ENCODE measurements at regions not wholly inside any gene's neighbourhood (a gene's known extent, or its start where the extent isn't known, plus 50 kb on each side); places are given as distances from the start of the nearest gene placed in this dataset.
"Not testable (repeated sequence)": the region's sequence is repeated elsewhere in the genome, so short reads cannot be mapped to it uniquely, and the experiment has no call there.

DNA sequence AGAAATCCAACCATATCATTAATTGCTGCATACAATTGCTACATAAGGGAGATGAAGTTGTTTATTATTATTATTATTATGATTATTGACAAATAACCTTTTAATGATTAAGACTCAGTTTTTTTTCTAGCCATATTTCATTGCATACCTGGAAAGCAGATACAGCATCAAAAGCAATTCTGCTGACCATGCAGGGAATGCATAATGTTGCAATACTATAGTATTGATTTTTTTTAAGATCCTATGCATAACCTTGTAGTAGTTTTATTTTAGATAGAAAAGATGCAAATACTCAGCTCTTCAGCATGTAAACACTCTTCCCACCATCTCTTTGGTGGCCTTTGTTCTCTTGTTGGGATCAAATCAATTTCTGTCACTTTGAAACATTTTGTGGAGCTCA is 300.9 kb upstream of the MAP3K7 start:
- no peak for DNase-seq

DNA sequence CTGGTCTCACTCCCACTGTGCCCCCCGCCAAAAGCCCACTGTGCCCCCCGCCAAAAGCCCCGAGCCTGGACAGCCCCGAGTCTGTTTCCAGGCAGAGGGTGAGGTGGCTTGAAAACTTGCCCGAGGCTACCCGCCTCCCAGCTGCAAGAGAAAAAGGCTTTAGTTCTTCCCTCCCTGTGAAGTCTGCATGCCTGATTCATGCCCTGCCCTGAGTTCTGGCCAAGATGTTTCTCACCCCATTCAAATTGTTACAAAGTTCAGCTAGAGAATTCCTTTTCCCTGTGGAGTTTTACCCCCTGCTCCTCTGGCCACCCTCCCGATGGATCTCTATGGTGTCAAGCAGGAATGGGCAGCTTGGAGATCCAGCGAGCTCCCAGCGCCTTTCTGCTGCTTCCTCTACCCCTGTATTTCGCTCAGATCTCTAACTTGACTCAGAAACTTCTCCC is 298.8 kb upstream of the MAP3K7 start:
- no peak for DNase-seq

DNA sequence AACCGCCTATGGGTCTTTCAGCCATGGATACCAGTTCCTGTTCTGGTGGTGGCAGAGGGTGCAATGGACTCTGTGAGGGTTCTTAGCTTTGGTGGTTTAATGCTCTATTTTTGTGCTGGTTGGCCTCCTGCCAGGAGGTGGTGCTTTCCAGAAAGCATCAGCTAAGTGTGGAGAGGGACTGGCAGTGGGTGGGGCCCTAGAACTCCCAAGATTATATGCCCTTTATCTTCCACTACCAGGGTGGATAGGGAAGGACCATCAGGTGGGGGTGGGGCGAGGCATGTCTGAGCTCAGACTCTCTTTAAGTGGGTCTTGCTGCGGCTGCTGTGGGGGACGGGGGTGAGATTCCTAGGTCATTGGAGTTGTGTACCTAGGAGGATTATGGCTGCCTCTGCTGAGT is 298.3 kb upstream of the MAP3K7 start:
- DNase-seq: not testable (repeated sequence)

DNA sequence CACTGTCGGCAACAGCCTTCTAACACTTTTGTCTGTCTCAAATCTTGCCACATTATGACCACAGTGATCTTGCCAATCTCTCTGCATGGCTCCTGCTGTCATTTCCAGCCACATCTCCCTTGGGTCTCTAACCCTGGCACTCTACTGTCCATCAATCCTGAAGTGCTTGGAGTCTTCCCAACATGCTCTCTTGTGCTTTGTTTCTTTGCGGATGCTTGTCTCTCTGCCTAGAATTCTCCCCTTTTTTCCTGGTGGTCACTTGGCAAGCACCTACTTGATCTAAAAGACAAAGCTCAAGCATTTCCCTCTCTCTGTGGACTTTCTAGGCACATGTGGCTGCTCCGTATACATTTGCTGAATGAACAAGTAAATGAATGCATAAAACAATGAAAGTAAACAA is 290.7 kb upstream of the MAP3K7 start:
- DNase-seq: no peak

DNA sequence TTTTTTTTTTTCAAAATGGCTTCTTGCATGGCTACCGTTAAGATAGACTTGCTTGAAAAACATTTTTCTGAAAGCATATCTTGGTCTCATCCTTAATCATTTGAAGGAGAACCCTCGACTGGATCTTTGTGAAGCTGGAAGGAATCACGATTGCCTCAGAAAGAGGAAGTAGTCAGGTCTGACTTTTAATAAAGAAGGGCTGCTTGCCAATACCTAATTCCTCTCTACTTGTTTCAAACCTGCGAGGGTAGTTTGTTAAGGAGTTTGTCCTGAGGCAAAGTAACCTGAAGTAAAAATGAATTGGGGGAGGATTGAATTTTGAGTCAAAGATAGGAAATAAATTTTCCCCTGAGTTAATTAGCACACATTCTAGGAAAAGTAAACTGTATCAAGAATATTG is 288.1 kb upstream of the MAP3K7 start:
- no peak for DNase-seq

DNA sequence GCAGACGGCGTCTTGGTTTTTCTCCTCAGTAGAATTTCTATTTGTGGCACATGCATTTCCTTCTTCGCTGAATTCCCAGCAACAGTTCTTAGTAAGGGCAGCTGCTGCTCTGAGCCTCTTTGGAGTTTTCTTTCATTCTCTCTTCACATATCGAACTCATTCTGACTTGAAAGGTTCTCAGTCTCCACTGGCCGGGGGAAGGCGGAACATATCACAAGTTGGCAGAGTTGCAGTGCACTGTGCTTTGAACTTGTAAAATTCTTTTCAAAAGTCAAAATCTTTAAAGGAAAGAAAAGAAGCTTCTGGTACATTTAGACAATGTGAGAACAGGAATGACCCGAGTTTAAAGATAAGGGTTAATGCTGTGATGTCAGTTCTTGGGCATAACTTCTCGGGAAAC is 286.1 kb upstream of the MAP3K7 start:
- DNase-seq: no peak

DNA sequence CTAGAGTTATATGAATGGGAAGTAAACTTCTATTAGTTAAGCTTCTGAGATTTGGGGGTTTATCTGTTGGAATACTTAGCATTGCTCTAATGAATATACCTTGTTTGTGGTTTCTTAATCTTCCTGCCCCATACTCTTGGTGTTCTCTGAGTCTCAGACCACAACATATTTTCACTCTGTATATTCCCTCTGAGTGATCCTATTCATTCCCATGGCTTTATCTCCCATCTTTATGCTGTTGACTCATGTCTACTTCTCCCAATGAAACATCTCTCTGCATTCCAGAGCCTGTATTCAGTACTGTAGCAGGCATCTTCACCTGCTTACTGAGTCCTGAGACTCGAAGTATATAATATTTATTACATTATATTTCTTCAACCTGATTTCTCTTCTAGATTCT is 283.7 kb upstream of the MAP3K7 start:
- DNase-seq: peak; percentile 43

DNA sequence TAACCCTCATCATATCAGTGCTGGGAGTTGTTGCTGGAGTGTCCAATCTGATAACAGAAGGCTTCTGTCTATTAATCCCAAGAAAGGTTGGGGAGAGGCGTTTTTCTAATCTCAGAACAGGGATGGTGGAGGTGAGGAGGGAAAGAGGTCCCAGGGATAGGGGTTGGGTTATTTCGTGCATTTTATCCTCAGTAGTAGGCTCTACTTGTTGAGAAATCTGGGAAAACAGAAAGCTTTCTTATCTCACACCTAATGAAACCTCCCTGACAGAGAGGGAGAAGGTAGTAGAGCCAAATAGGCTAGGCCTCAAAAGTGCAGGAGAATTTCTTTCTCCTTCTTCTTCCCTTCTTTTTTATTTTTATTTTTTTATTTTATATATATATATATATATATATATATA is 281.8 kb upstream of the MAP3K7 start:
- no peak for DNase-seq

DNA sequence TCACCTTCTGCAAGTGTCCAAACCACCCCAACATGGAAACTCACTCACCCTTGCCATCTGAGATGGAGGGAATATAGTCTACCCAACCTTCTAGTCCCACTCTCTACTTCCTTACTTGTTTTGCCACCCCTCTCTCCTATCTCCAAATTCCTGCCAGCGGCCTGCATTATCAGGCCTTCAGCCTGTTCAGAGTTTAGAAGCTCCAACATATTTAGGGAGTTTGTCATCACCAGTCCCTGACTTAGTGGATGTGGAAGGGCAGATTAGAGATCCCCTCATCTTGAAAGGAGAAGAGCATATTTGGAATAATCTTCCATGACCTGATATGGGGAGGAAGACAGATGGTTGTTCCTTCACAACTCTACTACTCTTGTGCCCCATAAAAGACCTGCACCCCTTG is 281.4 kb upstream of the MAP3K7 start:
- no peak for DNase-seq

DNA sequence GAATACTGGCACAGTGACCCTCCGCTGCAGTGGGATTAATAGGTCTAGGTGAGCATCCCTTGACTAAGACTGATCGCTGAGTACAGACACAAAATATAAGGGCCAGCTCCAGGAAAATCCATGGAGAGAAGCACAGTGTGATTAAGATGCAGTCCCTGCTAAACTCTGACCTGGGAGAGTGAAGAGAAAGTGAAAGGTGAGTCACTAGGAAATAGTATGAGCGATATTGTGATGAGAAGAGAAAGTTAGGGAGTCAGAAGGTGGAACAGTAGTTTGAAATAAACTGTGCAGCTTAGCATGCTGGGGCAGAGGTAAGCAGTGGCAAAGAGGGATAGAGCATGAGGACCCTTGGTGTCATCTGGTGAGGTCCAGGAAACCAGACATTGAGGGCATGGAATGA is 278.6 kb upstream of the MAP3K7 start:
- DNase-seq: no peak

DNA sequence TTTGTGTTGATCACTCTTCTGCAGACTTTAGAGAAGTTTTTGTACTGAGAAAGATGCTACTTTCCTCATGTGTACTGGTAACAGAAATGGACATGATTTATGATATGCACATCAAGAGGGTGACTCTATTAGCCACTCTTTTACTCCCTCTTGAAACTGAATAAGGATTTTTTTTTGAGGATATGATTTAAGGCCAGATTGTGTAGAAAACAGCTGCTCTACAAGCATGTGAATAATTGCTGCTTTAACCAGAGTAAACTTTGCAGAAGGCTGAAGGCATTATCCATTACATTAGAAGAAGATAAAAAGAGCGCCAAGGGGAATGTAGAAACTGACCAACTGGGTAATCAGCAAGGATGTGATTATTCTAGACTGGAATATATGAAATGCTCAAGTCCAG is 276.2 kb upstream of the MAP3K7 start:
- DNase-seq: no peak

DNA sequence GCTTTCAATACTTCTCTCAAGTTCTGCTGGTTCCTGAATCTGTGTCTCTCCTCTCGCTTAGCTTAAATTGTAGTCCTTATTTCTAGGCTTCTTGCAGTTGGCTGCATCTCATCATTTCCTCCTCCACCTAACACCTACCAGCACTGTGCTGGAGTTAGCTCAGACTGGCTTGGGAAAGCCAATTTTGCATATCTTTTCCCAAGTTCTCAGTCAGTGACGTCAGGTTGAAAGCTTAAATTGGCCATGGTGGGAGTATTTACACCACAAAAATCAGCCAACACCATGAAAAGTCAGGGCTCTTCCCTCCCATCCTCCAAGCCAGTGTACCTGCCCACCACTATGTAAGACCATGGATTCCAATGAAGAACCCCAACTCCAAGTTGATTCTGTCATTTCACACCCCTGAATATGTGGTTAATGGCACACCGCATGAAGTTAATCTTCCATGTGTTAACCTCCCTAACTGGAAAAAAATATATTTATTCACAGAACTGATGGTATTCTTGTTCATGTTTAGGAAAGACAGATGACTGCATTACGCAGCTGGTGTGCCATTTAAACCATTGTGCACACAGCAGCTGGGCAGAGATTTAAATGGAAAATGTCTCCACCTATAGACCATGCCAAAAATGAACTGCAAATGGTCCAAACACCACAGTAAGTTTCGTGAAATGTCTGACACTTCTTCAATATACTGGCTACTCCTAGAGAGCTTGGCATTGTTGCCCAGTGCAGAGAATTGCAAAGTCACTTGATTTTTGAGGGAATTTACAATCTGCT is 274.1 kb upstream of the MAP3K7 start:
- DNase-seq: peak; percentile 7

DNA sequence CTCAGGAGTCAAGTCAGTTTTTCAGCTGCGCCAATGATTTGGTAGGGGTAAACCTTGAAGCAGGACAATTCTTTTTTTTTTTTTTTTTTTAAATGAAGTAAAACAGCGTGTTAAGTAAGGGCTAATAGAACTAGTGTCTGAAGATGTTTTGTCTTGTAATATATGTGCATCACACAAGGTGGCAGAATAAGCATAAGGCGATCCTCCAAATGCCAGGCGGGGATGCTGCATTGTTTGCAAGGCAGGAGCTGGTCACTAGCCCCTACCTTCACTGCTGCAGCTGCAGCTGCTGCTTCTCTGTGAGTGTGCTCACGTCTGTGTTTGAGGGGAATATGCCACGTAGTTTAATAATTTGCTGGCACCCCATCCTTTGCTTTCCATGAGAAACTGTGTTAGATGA is 272.7 kb upstream of the MAP3K7 start:
- no peak for DNase-seq

DNA sequence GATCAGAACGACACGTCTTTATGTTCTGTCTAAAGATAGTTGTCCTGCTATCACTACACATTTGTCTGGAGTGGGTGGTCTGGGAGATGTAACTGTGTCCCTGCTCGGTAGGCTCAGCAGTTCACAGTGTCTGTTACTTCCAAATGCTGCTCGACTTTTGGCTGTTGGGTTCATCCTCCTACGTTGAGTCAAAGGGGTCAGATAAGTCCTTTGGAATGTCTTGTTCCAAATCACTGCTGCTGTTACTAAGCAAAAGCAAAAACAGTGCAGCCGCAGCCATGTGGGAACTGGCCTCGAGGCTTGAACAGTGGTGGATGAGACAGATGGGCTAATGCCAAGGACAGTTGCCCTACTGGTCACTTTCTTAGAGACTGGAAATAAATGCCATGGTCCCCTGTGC is 272.2 kb upstream of the MAP3K7 start:
- no peak for DNase-seq

DNA sequence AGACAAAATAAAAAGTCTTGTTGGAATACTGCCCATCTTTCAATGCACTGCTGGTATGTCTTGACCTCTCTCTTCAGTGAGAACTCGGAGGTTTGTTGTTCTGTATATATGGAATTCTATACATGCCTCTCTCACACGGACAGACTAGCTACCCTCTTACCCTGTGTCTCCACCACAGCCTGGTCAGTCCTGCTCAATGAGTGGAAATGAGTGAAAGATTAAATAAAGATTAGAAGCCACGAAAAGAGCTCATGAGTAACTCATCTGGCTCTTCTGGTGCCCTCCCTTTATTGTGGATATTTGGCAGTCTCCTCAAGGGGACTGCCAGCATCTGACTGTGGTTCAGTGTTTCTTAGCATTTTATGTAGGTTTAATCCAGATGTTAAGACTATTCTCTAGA is 262.8 kb upstream of the MAP3K7 start:
- no peak for DNase-seq

DNA sequence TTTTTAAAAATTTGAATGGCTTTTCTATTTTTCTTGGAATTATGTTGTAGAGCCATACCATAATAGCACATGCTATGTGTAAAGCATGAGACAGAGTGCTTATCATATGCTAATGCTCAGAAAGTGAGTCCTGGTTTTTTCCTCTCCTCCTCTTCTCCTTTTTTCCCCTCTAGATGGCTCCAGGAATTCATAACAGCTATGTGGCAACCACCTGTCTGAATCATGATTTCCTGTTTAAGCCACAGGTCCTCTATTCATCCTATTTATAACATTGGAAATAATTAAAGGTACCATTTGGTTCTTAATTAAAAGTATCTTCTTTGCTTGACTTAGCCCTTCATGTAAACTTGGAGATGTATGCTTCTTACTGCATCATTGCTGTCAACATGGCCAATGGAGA is 260.0 kb upstream of the MAP3K7 start:
- no peak for DNase-seq

DNA sequence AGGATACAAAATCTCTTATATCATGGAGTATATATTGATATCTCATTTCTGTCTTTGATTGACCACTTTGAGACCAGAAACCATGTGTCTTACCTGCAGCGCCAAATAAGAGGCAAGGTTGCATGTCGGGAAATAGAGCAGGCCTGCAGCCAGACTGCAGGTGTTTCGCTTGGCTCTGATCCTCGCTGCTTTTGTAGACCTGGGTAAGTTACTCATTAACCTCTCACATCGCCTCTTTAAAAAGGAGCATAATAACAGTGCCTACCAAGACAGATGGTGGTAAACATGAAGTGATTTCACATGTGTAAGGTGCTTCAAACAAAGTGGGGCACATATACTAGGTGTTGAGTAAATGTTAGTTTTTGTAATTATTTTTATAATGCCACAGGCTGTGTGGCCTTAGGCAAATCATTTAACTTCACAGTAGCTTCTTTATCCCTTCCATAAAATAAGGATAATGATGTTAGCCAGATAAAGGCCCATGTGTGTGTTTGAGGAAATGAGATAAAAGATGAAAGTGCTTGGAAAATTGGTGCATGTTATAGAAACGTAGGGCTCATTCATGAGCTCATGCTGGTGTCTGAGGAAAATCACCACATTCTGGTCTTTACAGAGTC is 248.8 kb upstream of the MAP3K7 start:
- DNase-seq: no peak

DNA sequence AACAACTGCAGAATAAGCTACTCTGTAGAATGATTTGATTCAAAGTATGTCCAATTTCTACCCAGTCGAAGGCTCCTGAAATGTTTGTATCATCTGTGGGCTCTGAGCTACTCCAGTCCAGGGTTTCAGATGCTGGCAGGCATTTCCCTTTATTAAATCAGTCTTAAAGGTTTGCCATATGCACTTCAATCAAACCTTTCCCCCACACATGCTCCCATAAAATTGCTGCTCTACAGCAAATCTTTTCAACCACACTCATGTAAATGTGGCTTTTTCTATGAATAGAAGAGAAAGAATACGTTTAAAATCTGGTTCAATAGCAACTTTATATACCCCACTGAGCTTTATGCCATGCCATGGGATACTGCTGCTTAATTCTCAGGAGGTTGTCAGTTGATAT is 242.4 kb upstream of the MAP3K7 start:
- DNase-seq: no peak

DNA sequence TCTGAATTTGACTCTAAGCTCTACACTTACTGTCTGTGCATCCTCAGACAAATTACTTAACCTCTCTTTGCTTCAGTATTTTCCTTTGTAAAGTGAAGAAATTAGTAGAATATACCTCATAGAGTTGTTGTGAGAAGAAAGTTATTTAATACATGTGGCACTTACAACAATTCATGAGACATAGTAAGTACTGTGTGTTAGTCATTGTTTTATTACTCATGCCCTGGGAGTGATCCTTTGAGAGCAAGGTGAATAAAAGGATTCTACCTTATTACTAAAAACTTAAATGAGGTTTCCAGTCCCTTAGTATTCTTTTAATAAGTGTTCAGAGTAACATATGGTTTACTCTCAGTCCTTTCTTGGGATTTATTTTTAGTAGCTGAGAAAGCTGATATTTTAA is 233.6 kb upstream of the MAP3K7 start:
- DNase-seq: no peak

DNA sequence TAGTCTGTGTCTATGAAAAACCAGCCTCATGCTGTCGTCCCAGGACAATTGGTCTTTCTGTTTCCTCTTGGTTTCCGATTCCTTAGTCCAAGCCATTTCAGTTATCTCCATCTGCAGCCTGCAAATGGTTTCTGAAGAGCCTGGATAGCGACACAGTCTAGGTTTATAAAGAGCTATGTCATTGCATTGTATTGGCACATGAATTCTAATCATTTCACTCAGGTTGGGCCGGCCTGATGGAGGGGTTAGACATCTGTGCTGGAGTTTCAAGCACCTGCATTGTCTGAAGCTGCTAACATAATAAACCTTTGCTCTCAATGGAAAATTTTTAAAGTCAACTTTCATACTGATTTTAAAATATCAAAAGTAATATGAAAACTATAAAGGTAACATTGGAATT is 232.6 kb upstream of the MAP3K7 start:
- no peak for DNase-seq

DNA sequence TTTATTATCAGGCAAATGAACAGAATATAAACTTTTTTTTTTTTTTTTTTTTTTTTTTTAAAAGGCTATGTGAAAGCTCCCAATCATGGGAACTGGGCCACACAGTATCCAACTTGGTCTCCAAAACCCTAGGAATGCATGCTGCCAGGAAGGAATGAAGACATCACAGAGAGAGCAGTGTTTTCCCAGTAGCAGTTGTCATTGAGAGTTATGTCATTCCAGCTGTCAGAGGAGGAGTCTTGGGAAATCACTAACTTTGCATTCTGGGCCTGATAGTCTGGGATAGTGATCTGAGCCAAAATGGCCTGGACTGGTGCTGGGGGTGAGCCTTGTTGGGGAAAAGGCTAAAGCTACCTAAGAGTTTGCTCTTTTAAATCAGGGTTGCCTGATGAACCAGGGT is 231.3 kb upstream of the MAP3K7 start:
- DNase-seq: no peak

DNA sequence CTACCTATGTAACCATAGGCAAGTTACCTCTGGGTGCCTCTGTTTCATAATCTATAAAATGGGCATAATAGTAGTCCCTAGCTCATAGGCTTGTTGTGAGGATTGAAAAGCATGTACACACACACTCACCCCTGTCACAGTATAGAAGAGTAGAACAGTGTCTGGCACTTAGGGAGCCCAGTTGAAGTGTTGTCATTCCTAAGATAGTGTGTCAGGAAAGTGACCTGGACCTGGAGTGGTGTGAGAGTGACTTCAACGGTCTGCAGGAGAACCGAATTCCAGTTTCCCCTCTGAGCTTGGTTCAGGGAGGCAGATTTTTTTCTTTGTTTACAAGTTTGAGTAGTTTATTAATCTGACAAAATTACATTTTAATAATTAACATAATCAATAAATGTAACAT is 229.9 kb upstream of the MAP3K7 start:
- no peak for DNase-seq

DNA sequence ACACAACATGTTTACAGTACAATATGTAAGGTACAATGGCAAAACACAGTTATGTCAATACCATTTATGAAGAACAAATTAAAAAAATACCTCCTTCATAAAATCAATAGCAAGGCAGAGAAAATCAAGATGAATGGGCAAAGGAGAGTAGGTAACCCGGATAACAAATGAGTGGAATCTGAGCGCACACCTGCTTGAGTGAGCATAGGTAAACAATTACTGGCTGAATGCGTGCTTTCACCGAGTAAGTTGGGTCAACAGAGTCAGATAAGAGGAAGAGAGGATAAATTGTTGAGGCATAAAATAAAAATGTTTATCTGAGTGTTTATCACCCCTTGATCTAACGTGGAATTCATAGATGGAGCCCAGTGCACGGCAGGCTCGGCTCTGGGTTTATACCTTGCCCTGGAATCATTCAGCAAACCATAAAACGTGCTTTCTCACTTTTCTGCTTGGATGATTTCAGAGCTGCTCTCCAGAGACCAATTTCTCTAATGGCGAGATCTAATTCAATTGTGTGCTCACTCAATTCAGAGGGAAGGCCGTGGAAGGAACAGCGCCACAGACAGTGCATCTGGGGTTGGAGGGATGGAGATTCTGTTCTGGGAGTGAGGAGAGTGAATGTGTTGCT is 224.8 kb upstream of the MAP3K7 start:
- no peak for DNase-seq

DNA sequence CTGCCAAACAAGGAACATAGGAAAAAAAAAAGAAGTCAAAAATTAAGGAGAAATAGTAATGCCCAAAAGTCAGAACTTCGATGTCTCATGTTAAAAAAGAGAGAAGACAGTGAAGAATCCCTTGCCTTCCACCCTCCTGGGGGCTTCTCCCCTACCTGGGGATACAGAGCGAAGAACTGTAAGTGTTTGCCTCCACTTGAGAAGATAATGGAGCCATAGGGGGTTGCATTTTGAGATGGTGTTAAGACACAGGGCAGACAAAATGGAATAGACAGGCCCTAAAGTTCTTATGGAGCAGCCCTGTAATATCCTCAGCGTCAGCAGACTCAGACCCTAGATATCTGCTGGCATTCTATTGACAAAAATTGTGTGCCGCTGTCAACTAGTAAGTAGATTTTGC is 222.2 kb upstream of the MAP3K7 start:
- DNase-seq: no peak

Data from fibroblast of skin of right biceps (primary cell).